ENCODE measurements at regions not wholly inside any gene's neighbourhood (a gene's known extent, or its start where the extent isn't known, plus 50 kb on each side); places are given as distances from the start of the nearest gene placed in this dataset.

- TF ChIP-seq POLR2A (IDR thresholded peaks at IDR 0.05), result no peak
- TF ChIP-seq, protein P1, sequence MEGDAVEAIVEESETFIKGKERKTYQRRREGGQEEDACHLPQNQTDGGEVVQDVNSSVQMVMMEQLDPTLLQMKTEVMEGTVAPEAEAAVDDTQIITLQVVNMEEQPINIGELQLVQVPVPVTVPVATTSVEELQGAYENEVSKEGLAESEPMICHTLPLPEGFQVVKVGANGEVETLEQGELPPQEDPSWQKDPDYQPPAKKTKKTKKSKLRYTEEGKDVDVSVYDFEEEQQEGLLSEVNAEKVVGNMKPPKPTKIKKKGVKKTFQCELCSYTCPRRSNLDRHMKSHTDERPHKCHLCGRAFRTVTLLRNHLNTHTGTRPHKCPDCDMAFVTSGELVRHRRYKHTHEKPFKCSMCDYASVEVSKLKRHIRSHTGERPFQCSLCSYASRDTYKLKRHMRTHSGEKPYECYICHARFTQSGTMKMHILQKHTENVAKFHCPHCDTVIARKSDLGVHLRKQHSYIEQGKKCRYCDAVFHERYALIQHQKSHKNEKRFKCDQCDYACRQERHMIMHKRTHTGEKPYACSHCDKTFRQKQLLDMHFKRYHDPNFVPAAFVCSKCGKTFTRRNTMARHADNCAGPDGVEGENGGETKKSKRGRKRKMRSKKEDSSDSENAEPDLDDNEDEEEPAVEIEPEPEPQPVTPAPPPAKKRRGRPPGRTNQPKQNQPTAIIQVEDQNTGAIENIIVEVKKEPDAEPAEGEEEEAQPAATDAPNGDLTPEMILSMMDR (IDR thresholded peaks at IDR 0.05), result no peak
These were observed 215.3 kb upstream of the CXorf66 start for GRCh38 chrX:140180585-140180984.

Measured in adrenal gland (tissue), 5 donors.